22Rv1 (cell line): ENCODE measurements at regions not wholly inside any gene's neighbourhood (a gene's known extent, or its start where the extent isn't known, plus 50 kb on each side); places are given as distances from the start of the nearest gene placed in this dataset.

ENCODE experiments used
- CTCF ChIP-seq: fragments of 450-650 bp; IDR thresholded peaks from 2 replicates; pipeline ENCODE4 v1.5.1; 2017; ENCODE audit warnings: mild to moderate bottlenecking
- ZFX ChIP-seq: fragments of 450-650 bp; IDR thresholded peaks from 2 replicates; pipeline ENCODE4 v1.6.1; 2017; ENCODE audit warnings: antibody characterized with exemption, borderline replicate concordance

DNA sequence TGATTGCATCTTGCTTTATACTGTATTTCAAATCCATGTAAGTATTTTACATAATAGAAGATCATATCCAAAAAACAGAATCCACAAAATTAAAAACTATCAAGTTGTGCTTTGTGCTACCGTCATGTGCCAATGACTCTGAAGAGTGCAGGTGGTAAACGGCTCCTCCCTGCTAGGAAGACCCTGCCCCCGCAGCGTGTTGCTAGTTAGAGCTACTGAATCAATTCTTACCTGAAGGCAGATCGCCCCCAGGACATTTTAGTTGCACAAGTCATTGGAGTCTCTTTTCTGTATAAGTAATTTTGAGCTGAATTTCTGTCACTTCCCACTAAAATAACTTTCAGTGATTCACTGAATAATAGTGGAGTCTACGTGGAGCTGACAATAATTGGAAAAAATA is 599.5 kb upstream of the ZFP42 start:
- TF ChIP-seq CTCF (no peak), ZFX (no peak)
